ENCODE measurements at regions not wholly inside any gene's neighbourhood (a gene's known extent, or its start where the extent isn't known, plus 50 kb on each side); places are given as distances from the start of the nearest gene placed in this dataset.

DNA sequence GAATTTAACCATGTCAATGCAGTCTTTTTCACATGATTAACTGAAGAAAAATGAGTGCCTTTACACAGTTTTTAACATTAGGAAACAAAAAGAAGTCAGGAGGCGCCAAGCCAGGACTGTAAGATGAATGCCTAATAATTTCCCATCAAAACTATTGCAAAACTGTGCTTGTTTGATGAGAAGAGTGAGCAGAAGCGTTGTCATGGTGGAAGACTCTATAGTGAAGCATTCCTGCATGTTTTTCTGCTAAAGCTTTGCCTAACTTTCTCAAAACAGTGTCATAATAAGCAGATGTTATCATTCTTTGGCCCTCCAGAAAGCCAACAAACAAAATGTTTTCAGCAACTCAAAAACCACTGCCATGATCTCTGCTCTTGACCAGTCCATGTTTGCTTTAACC is 156.8 kb upstream of the CDIN1 start:
- peaks cover 3% of the 10 kb centered on the region in 2 experiments; a peak in 2 of 5 replicates for H3K9me3 Mint-ChIP-seq
- H3K27ac ChIP-seq (ENCODE audit: insufficient read length, low read depth, low read length): no peak overlapping the region
- H3K4ac ChIP-seq (ENCODE audit: low read depth, low read length): no peak overlapping the region
- no peak overlapping the region for H2AK5ac ChIP-seq (ENCODE audit: insufficient read length, low read length)
- WGBS (ENCODE audit: extremely low coverage, insufficient read length, low lambda C conversion rate): no CpG with 5 or more reads among the region's 2 CpGs
- no peak overlapping the region for H2BK12ac ChIP-seq (ENCODE audit: insufficient read length, low read depth, low read length)
- peaks cover 0 to 6% (median 3%) of the 10 kb centered on the region in 3 experiments; a peak in 3 of 7 replicates for H3K36me3 Mint-ChIP-seq (ENCODE audit: insufficient read depth in 1 of 3, low read depth in 3 of 3)
- H2AFZ ChIP-seq (ENCODE audit: low read length): no peak overlapping the region
- H3K23me2 ChIP-seq (ENCODE audit: insufficient read length, low read depth, low read length, poor library complexity, severe bottlenecking): no peaks in the 10 kb centered on the region
- DNase-seq: no peak
- no peaks in the 10 kb centered on the region for H3K9me3 ChIP-seq (ENCODE audit: control insufficient read depth, low read depth, low read length)
- H4K91ac ChIP-seq (ENCODE audit: insufficient read length, low read depth, low read length): no peak overlapping the region
- H2BK15ac ChIP-seq (ENCODE audit: low read depth, low read length): no peak overlapping the region
- no peak overlapping the region for H2BK5ac ChIP-seq (ENCODE audit: insufficient read length, low read length)
- no peak overlapping the region for H3K23ac ChIP-seq (ENCODE audit: insufficient read length, low read depth, low read length)
- H4K20me1 ChIP-seq (ENCODE audit: control insufficient read depth, insufficient read depth, insufficient read length): no peaks in the 10 kb centered on the region
- H3K4me1 Mint-ChIP-seq: peaks cover 16 to 18% of the 10 kb centered on the region in 2 experiments
- H3K4me1 ChIP-seq (ENCODE audit: insufficient read depth, low read length): peaks cover 7% of the 10 kb centered on the region; the same call in 1 of the 2 replicates
- H3K56ac ChIP-seq (ENCODE audit: insufficient read length, low read depth, low read length): no peak overlapping the region
- peaks cover 2% of the 10 kb centered on the region for H3K27me3 Mint-ChIP-seq (ENCODE audit: low read depth)
- H3K9ac ChIP-seq (ENCODE audit: extremely low read depth, insufficient read length, low read length): no peak overlapping the region
- no peaks in the 10 kb centered on the region for H3K79me2 ChIP-seq (ENCODE audit: insufficient read depth, low read length)
- H3K27me3 ChIP-seq (ENCODE audit: insufficient read depth, low read length): no peaks in the 10 kb centered on the region
- no peak overlapping the region for H4K8ac ChIP-seq (replicated peaks; ENCODE audit: insufficient read length, low read depth, low read length)
- H3K79me1 ChIP-seq (ENCODE audit: insufficient read depth, low read depth, low read length, poor library complexity, severe bottlenecking): no peaks in the 10 kb centered on the region
- no peak overlapping the region for H3K27ac Mint-ChIP-seq
- H3K4me3 Mint-ChIP-seq: no peak overlapping the region
- no peak overlapping the region for H3K14ac ChIP-seq (ENCODE audit: insufficient read depth, low read length)
- no peak overlapping the region for H2BK20ac ChIP-seq (ENCODE audit: low read depth, low read length, poor library complexity, severe bottlenecking)
- no peak overlapping the region for H3K4me2 ChIP-seq (ENCODE audit: insufficient read depth, insufficient read length, low read length)
- no peak overlapping the region for H3K18ac ChIP-seq (ENCODE audit: insufficient read length, low read depth, low read length)
- H3T11ph ChIP-seq (ENCODE audit: low read length): no peak overlapping the region
- no peak overlapping the region for H4K5ac ChIP-seq (ENCODE audit: insufficient read length, low read depth, low read length)
- TF ChIP-seq, protein P1, sequence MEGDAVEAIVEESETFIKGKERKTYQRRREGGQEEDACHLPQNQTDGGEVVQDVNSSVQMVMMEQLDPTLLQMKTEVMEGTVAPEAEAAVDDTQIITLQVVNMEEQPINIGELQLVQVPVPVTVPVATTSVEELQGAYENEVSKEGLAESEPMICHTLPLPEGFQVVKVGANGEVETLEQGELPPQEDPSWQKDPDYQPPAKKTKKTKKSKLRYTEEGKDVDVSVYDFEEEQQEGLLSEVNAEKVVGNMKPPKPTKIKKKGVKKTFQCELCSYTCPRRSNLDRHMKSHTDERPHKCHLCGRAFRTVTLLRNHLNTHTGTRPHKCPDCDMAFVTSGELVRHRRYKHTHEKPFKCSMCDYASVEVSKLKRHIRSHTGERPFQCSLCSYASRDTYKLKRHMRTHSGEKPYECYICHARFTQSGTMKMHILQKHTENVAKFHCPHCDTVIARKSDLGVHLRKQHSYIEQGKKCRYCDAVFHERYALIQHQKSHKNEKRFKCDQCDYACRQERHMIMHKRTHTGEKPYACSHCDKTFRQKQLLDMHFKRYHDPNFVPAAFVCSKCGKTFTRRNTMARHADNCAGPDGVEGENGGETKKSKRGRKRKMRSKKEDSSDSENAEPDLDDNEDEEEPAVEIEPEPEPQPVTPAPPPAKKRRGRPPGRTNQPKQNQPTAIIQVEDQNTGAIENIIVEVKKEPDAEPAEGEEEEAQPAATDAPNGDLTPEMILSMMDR (conservative IDR thresholded peaks at IDR 0.05): no peak
- H2BK120ac ChIP-seq (ENCODE audit: low read depth, low read length, poor library complexity, severe bottlenecking): no peak overlapping the region

All from H9 (cell line).